HepG2 (cell line): ENCODE measurements at regions not wholly inside any gene's neighbourhood (a gene's known extent, or its start where the extent isn't known, plus 50 kb on each side); places are given as distances from the start of the nearest gene placed in this dataset.
A peak's percentile ranks its signal among the peaks of the same experiment; 100 is the strongest.

ENCODE experiments used
- ATAC-seq: fragments of 200-7000 bp; cut with Tn5 transposase; 3 replicates; pipeline ENCODE4 v1.9.1; 2020; ENCODE audit warnings: mild to moderate bottlenecking, moderate library complexity
- BruUV-seq: library from RNA; stranded (reverse); fragments of 400-500 nt; replicated peaks from 2 replicates; lab custom pipeline; 2021; lab: Mats Ljungman, UMichigan
- CTCF ChIA-PET: fragments of 300-600 bp; formaldehyde crosslinking; extraction: SDS; loops from one replicate; lab custom pipeline; 2021; ENCODE audit warnings: low total read pairs, inconsistent platforms, low intra/inter-chr PET ratio; lab: Yijun Ruan, JAX
- POLR2A ChIA-PET: fragments of 350-600 bp; sonication (Branson Sonifier 250); formaldehyde crosslinking; loops from one replicate; lab custom pipeline; 2020; ENCODE audit warnings: antibody characterized with exemption, inconsistent platforms; lab: Yijun Ruan, JAX
- DNase-seq: peaks from one replicate; pipeline ENCODE4 v3.0.0-alpha.2; 2015; ENCODE audit warnings: low spot score
- FAIRE-seq: peaks from 3 replicates; lab custom pipeline; 2011; peaks lifted over from hg19 to GRCh38; lab: Jason Lieb, UNC
- H2AFZ ChIP-seq: one replicate; pipeline ENCODE4 v1.6.1; 2011; ENCODE audit warnings: low read length, inconsistent platforms
- H3K27ac ChIP-seq: fragments of 300-600 bp; 3 replicates; pipeline ENCODE4 v1.8.0; 2011; ENCODE audit warnings: mixed run types, mild to moderate bottlenecking, mixed read lengths, low read length, inconsistent platforms; ENCODE audit not compliant: insufficient read depth; ENCODE audit errors: extremely low read length
- H3K27me3 ChIP-seq, 2 experiments: fragments of 200-600 bp in 1 of 2; 2 replicates in 1 of 2; 3 replicates in 1 of 2; pipeline versions ENCODE4 v1.6.0 to v1.8.0; 2011; ENCODE audit warnings: low read length in 2 of 2, mild to moderate bottlenecking in 2 of 2, moderate library complexity in 2 of 2, inconsistent platforms in 1 of 2; ENCODE audit not compliant: insufficient read depth in 2 of 2, control insufficient read depth in 1 of 2
- H3K36me3 ChIP-seq, 2 experiments: fragments of 200-600 bp in 1 of 2; replicated peaks in 1 of 2; 2 replicates in 1 of 2; 3 replicates in 1 of 2; pipeline versions ENCODE4 v1.5.1 to v1.8.0; 2011; ENCODE audit warnings: low read length in 2 of 2, inconsistent platforms in 1 of 2; ENCODE audit not compliant: insufficient read depth in 2 of 2, control insufficient read depth in 1 of 2
- H3K4me1 ChIP-seq: 2 replicates; pipeline ENCODE4 v1.5.1; 2012; ENCODE audit warnings: low read length, inconsistent platforms; ENCODE audit not compliant: insufficient read depth
- H3K4me2 ChIP-seq: 2 replicates; pipeline ENCODE4 v1.6.0; 2011; ENCODE audit warnings: low read depth, low read length, inconsistent platforms
- H3K4me3 ChIP-seq, 3 experiments: fragments of 200-600 bp in 1 of 3; sonication (generic), shearing (Covaris generic) in 1 of 3; replicated peaks in 1 of 3; 2 replicates each; pipeline ENCODE4 v1.5.1; 2011 to 2016; ENCODE audit warnings: low read length in 3 of 3, inconsistent platforms in 2 of 3, low read depth in 2 of 3, mild to moderate bottlenecking in 2 of 3, control low read depth in 1 of 3, mixed read lengths in 1 of 3; ENCODE audit not compliant: insufficient read depth in 1 of 3
- H3K79me2 ChIP-seq: one replicate; pipeline ENCODE4 v1.6.1; 2011; ENCODE audit warnings: low read length, inconsistent platforms; ENCODE audit not compliant: insufficient read depth
- H3K9ac ChIP-seq: 2 replicates; pipeline ENCODE4 v1.6.0; 2011; ENCODE audit warnings: mild to moderate bottlenecking, low read depth, low read length, inconsistent platforms; ENCODE audit not compliant: insufficient read depth
- H3K9me3 ChIP-seq: 2 replicates; pipeline ENCODE4 v1.5.1; 2012; ENCODE audit warnings: mild to moderate bottlenecking, low read length
- H4K20me1 ChIP-seq: 2 replicates; pipeline ENCODE4 v1.6.0; 2011; ENCODE audit warnings: inconsistent platforms, mild to moderate bottlenecking, low read length, moderate library complexity; ENCODE audit not compliant: insufficient read depth
- ATF1 ChIP-seq: IDR thresholded peaks from 2 replicates; pipeline ENCODE4 v1.6.1; 2016; ENCODE audit warnings: mild to moderate bottlenecking, control low read depth
- CREM ChIP-seq, 2 experiments: sonication (generic) in 1 of 2; formaldehyde crosslinking in 1 of 2; IDR thresholded peaks; 2 replicates each; pipeline versions ENCODE4 v1.4.0 to v1.6.1; 2016 to 2020; ENCODE audit warnings: antibody characterized with exemption in 1 of 2, mild to moderate bottlenecking in 1 of 2, missing genetic modification reagents in 1 of 2
- POGZ ChIP-seq: sonication (generic); formaldehyde crosslinking; IDR thresholded peaks from 2 replicates; pipeline ENCODE4 v1.4.0; 2020; ENCODE audit warnings: mild to moderate bottlenecking, missing genetic modification reagents
- SNAI1 ChIP-seq: sonication (generic); formaldehyde crosslinking; IDR thresholded peaks from 2 replicates; pipeline ENCODE4 v1.5.0; 2020; ENCODE audit warnings: mild to moderate bottlenecking, missing genetic modification reagents, borderline replicate concordance
- SRY ChIP-seq: sonication (generic); formaldehyde crosslinking; IDR thresholded peaks from 2 replicates; pipeline ENCODE4 v1.8.0; 2022; ENCODE audit warnings: mild to moderate bottlenecking, missing genetic modification reagents
- STAG1 ChIP-seq: sonication (generic); formaldehyde crosslinking; IDR thresholded peaks from 2 replicates; pipeline ENCODE4 v1.4.0; 2020; ENCODE audit warnings: missing genetic modification reagents
- TP53 ChIP-seq: sonication (generic); formaldehyde crosslinking; conservative IDR thresholded peaks from 2 replicates; pipeline ENCODE4 v1.4.0; 2020; ENCODE audit warnings: missing genetic modification reagents
- ZNF660 ChIP-seq: sonication (generic); formaldehyde crosslinking; IDR thresholded peaks from 2 replicates; pipeline ENCODE4 v1.5.1; 2020; ENCODE audit warnings: mild to moderate bottlenecking, low read depth, missing genetic modification reagents, borderline replicate concordance
- ZNF709 ChIP-seq: sonication (generic); formaldehyde crosslinking; IDR thresholded peaks from 2 replicates; pipeline ENCODE4 v1.5.0; 2020; ENCODE audit warnings: mild to moderate bottlenecking, missing genetic modification reagents
- WGBS: methylation state at CpG from one replicate; pipeline ENCODE4 v1.1.6; 2017; ENCODE audit warnings: low lambda C conversion rate; 5-methylcytosine and 5-hydroxymethylcytosine counted together
- in situ Hi-C: cut with HindIII; loops from 2 replicates; pipeline ENCODE4 v1.10.0; 2017; ENCODE audit warnings: low pct_unique_long_range_greater_than_20kb; ENCODE audit not compliant: extremely low pct_ligation_motif_present
- intact Hi-C: fragments of 100-400 bp; cut with micrococcal nuclease; formaldehyde crosslinking; loops from one replicate; pipeline ENCODE4 v1.10.0; 2022; ENCODE audit not compliant: unreplicated experiment
- TF ChIP-seq, protein P1 (sequence below): sonication (generic); formaldehyde crosslinking; IDR thresholded peaks from 2 replicates; pipeline ENCODE4 v1.4.0; 2020; ENCODE audit warnings: mild to moderate bottlenecking, missing genetic modification reagents
- TF ChIP-seq, protein P2 (sequence below): sonication (generic); formaldehyde crosslinking; IDR thresholded peaks from 2 replicates; pipeline ENCODE4 v1.5.1; 2020; ENCODE audit warnings: mild to moderate bottlenecking, missing genetic modification reagents, borderline replicate concordance
- TF ChIP-seq, protein P3 (sequence below): sonication (generic); formaldehyde crosslinking; IDR thresholded peaks from 2 replicates; pipeline ENCODE4; 2020; ENCODE audit warnings: missing genetic modification reagents, mild to moderate bottlenecking, borderline replicate concordance

DNA sequence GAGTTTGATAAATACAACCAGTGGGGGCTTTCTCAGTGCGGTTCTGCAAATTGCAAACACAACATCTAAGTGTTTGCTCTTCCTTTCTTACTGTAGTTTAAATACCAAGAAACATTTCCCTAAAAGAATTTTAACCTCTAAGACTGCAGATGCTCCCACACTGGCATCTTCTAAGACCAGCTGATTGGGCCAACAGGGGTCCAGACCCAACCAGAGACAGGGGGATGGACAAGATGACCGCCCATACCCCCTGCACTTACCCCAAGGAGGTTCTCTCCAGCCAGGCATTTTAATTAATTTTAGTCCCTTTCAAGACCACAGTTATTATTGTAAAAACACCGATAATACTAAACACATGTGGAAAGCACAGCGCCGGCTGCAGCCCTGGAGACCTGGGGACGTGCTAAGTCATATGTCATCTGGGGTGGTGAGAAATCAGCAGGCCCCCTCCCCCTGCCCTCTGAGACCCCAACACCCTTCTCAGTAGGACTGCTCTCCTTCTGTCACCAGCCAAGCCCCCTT lies 242.3 kb downstream of the SOX9 start (continued):
- TF ChIP-seq ZNF660 (CRISPR knock-in tag), result no peak
- TF ChIP-seq, protein P1, sequence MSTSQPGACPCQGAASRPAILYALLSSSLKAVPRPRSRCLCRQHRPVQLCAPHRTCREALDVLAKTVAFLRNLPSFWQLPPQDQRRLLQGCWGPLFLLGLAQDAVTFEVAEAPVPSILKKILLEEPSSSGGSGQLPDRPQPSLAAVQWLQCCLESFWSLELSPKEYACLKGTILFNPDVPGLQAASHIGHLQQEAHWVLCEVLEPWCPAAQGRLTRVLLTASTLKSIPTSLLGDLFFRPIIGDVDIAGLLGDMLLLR (CRISPR knock-in tag), result no peak
- TF ChIP-seq CREM (IDR thresholded peaks at IDR 0.05), result no peak
- TF ChIP-seq CREM (CRISPR knock-in tag; IDR thresholded peaks at IDR 0.05), result no peak
- no peak for TF ChIP-seq TP53
- 0 out of 2 replicates have a peak, but pooled peaks have one; percentile 4 for TF ChIP-seq POGZ (CRISPR knock-in tag)
- TF ChIP-seq, protein P2, sequence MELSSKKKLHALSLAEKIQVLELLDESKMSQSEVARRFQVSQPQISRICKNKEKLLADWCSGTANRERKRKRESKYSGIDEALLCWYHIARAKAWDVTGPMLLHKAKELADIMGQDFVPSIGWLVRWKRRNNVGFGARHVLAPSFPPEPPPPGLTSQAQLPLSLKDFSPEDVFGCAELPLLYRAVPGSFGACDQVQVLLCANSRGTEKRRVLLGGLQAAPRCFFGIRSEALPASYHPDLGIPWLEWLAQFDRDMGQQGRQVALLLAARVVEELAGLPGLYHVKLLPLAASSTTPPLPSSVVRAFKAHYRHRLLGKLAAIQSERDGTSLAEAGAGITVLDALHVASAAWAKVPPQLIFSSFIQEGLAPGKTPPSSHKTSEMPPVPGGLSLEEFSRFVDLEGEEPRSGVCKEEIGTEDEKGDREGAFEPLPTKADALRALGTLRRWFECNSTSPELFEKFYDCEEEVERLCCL (CRISPR knock-in tag), result no peak
- TF ChIP-seq SRY (CRISPR knock-in tag), result no peak

DNA sequence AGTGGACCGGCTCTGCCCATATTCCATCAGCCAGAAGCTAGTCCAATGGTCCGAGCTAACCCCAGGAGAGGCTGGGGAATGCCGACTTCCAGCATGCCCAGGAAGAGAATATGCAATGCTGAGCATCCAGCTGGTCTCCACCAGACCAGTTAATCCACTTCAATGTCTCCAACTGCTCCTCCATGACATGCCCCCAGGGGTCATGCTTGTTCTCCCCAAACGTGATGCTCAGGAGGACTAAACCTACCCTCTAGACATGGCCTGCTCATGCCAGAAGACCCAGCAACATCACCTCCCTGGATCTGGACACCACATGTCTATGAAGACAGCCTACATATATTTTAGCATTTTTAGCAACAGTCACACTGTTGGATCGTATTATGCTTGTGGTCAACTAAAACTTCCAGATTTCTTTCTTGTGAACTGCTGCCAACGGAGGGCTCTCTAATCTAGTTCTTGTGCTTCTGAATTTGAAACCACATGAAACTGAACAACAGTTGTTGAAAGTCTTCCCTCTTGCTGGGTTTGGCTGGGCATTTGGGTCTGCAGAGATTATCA lies 245.1 kb downstream of the SOX9 start:
- ChIA-PET CTCF (no interaction called here), POLR2A (interaction anchor here (2.8 kb wide), 1 partner anchor 34 kb away, joined by 6 read pairs; no protein-coding TSS in a partner anchor)
- FAIRE-seq, result no peak
- intact Hi-C loops (no loop called here), in situ Hi-C loops (no loop called here)
- H4K20me1 ChIP-seq, result no peaks in the 10 kb centered on the region
- H3K9ac ChIP-seq, result no peak overlapping the region
- H3K27me3 ChIP-seq, result no peaks in the 10 kb centered on the region
- DNase-seq, result no peak
- WGBS, result 89% methylated on average over 6 of the region's 6 CpGs
- no peaks in the 10 kb centered on the region for H3K36me3 ChIP-seq
- no peak for ATAC-seq
- no peak overlapping the region for H2AFZ ChIP-seq
- H3K4me1 ChIP-seq, result peaks cover 25% of the 10 kb centered on the region
- no peak overlapping the region for H3K27ac ChIP-seq
- H3K4me2 ChIP-seq, result no peak overlapping the region
- BruUV-seq, result no TSS peak
- no peaks in the 10 kb centered on the region for H3K9me3 ChIP-seq
- no peak overlapping the region for H3K4me3 ChIP-seq
- TF ChIP-seq, protein P3, sequence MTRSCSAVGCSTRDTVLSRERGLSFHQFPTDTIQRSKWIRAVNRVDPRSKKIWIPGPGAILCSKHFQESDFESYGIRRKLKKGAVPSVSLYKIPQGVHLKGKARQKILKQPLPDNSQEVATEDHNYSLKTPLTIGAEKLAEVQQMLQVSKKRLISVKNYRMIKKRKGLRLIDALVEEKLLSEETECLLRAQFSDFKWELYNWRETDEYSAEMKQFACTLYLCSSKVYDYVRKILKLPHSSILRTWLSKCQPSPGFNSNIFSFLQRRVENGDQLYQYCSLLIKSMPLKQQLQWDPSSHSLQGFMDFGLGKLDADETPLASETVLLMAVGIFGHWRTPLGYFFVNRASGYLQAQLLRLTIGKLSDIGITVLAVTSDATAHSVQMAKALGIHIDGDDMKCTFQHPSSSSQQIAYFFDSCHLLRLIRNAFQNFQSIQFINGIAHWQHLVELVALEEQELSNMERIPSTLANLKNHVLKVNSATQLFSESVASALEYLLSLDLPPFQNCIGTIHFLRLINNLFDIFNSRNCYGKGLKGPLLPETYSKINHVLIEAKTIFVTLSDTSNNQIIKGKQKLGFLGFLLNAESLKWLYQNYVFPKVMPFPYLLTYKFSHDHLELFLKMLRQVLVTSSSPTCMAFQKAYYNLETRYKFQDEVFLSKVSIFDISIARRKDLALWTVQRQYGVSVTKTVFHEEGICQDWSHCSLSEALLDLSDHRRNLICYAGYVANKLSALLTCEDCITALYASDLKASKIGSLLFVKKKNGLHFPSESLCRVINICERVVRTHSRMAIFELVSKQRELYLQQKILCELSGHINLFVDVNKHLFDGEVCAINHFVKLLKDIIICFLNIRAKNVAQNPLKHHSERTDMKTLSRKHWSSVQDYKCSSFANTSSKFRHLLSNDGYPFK (CRISPR knock-in tag), result no peak
- TF ChIP-seq ZNF709 (CRISPR knock-in tag) (peak; percentile 61; the same call in 1 of the 2 replicates), ATF1 (CRISPR knock-in tag) (no peak), SNAI1 (CRISPR knock-in tag) (no peak), STAG1 (CRISPR knock-in tag) (peak; percentile 32)
- no peaks in the 10 kb centered on the region for H3K79me2 ChIP-seq
